T-cell (primary cell): ENCODE measurements at regions not wholly inside any gene's neighbourhood (a gene's known extent, or its start where the extent isn't known, plus 50 kb on each side); places are given as distances from the start of the nearest gene placed in this dataset.

Experiments used
- ATAC-seq, 4 experiments: fragments of 200-7000 bp in 3 of 4; fragments of 150-1000 bp in 1 of 4; cut with Tn5 transposase; replicated peaks in 1 of 4; 1 replicate in 3 of 4; 2 replicates in 1 of 4; pipeline ENCODE4 v1.10.0; 2021; ENCODE audit warnings: moderate library complexity in 3 of 4, mild to moderate bottlenecking in 2 of 4, moderate number of reproducible peaks in 1 of 4
- CTCF ChIA-PET, 2 donors: fragments of 300-600 bp; sonication (Branson Sonifier 250); formaldehyde crosslinking; loops; one replicate each; lab custom pipeline; 2022; ENCODE audit warnings: antibody characterized with exemption in 2 of 2; lab: Charles Lee
- POLR2A ChIA-PET, 2 donors: fragments of 300-600 bp; sonication (Branson Sonifier 250); formaldehyde crosslinking; loops; one replicate each; lab custom pipeline; 2022; ENCODE audit warnings: antibody characterized with exemption in 2 of 2; lab: Charles Lee
- DNase-seq, 35 experiments: peaks; one replicate each; pipeline versions ENCODE4 v3.0.0 to v3.0.0-alpha.2; 2013 to 2023
- H3K27ac ChIP-seq: one replicate; pipeline ENCODE4 v1.5.1; 2013; ENCODE audit warnings: low read length
- H3K27me3 ChIP-seq, 2 experiments: replicated peaks in 1 of 2; 1 replicate in 1 of 2; 2 replicates in 1 of 2; pipeline versions ENCODE4 v1.6.1 to v1.7.0; 2013; ENCODE audit warnings: low read length in 1 of 2, mixed read lengths in 1 of 2; ENCODE audit not compliant: control insufficient read depth in 2 of 2, insufficient read depth in 2 of 2; ENCODE audit errors: extremely low read depth in 1 of 2
- H3K36me3 ChIP-seq, 2 donors: 1 replicate in 1 of 2; 2 replicates in 1 of 2; pipeline versions ENCODE4 v1.6.1 to v1.7.0; 2013; ENCODE audit warnings: low read length in 1 of 2; ENCODE audit not compliant: control insufficient read depth in 2 of 2, insufficient read depth in 1 of 2; ENCODE audit errors: extremely low read depth in 1 of 2
- H3K4me1 ChIP-seq, 2 experiments: 1 replicate in 1 of 2; 2 replicates in 1 of 2; pipeline versions ENCODE4 v1.6.1 to v1.7.0; 2013; ENCODE audit warnings: low read length in 2 of 2, mixed read lengths in 1 of 2; ENCODE audit not compliant: insufficient read depth in 2 of 2, control insufficient read depth in 1 of 2; ENCODE audit errors: extremely low read depth in 1 of 2
- H3K4me3 ChIP-seq, 2 donors: 1 replicate in 1 of 2; 2 replicates in 1 of 2; pipeline versions ENCODE4 v1.5.1 to v1.7.0; 2013; ENCODE audit warnings: mild to moderate bottlenecking in 2 of 2, low read length in 1 of 2, moderate library complexity in 1 of 2; ENCODE audit not compliant: control insufficient read depth in 1 of 2; ENCODE audit errors: extremely low read depth in 1 of 2
- H3K9me3 ChIP-seq: 2 replicates; pipeline ENCODE4 v1.7.0; 2013
- H3K27ac Mint-ChIP-seq, 2 donors: one replicate each; pipeline ENCODE4 v1.8.0; 2020 to 2021; ENCODE audit warnings: mild to moderate bottlenecking in 2 of 2, mixed read lengths in 2 of 2
- H3K27me3 Mint-ChIP-seq, 2 donors: one replicate each; pipeline ENCODE4 v1.8.0; 2021 to 2022; ENCODE audit warnings: mixed read lengths in 2 of 2
- H3K36me3 Mint-ChIP-seq: one replicate; pipeline ENCODE4 v1.8.0; 2021; ENCODE audit warnings: mixed read lengths
- H3K4me1 Mint-ChIP-seq, 3 donors: one replicate each; pipeline ENCODE4 v1.8.0; 2020 to 2022; ENCODE audit warnings: mixed read lengths in 3 of 3, mild to moderate bottlenecking in 1 of 3
- H3K4me3 Mint-ChIP-seq, 3 donors: one replicate each; pipeline ENCODE4 v1.8.0; 2020 to 2022; ENCODE audit warnings: mild to moderate bottlenecking in 3 of 3, mixed read lengths in 3 of 3, moderate library complexity in 3 of 3
- H3K9me3 Mint-ChIP-seq, 3 donors: one replicate each; pipeline ENCODE4 v1.8.0; 2020 to 2022; ENCODE audit warnings: mixed read lengths in 3 of 3
- WGBS: methylation state at CpG from one replicate; pipeline ENCODE4 v1.1.5; 2013; ENCODE audit warnings: missing lambda C conversion rate; ENCODE audit not compliant: insufficient coverage; 5-methylcytosine and 5-hydroxymethylcytosine counted together

DNA sequence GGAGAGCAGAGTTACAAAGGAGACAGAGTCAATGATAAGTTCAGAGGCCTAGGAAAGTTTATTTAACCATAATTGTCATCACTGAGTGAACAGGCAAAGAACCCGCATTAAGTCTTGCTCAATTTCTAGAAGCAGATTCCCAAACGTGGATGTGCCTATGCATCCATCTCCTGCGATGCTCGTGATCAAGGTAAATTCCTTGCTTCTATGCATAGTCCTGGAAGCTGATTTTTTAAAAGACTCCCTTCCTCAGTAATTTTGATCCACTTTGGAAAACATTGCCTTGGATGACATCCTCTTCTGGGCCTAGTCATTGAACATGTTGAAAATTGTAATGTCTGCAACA is 116.4 kb downstream of the TNFSF18 start:
- no peak overlapping the region for H3K4me3 Mint-ChIP-seq
- CTCF ChIA-PET, result no interaction called here
- H3K4me1 Mint-ChIP-seq, result peaks cover 12 to 23% (median 19%) of the 10 kb centered on the region in 3 donors
- WGBS, result 95% methylated on average over 4 of the region's 4 CpGs
- DNase-seq, result no peak
- no peaks in the 10 kb centered on the region for H3K27me3 Mint-ChIP-seq
- POLR2A ChIA-PET, result no interaction called here
- no peaks in the 10 kb centered on the region for H3K9me3 ChIP-seq
- ATAC-seq, result no peak
- no peak overlapping the region for H3K4me3 ChIP-seq
- H3K36me3 ChIP-seq, result no peaks in the 10 kb centered on the region
- H3K36me3 Mint-ChIP-seq, result no peaks in the 10 kb centered on the region
- H3K27ac ChIP-seq, result no peak overlapping the region
- H3K4me1 ChIP-seq, result no peaks in the 10 kb centered on the region
- H3K9me3 Mint-ChIP-seq, result no peaks in the 10 kb centered on the region
- no peaks in the 10 kb centered on the region for H3K27me3 ChIP-seq
- peak overlapping the region; percentile 70 to 73 for H3K27ac Mint-ChIP-seq

DNA sequence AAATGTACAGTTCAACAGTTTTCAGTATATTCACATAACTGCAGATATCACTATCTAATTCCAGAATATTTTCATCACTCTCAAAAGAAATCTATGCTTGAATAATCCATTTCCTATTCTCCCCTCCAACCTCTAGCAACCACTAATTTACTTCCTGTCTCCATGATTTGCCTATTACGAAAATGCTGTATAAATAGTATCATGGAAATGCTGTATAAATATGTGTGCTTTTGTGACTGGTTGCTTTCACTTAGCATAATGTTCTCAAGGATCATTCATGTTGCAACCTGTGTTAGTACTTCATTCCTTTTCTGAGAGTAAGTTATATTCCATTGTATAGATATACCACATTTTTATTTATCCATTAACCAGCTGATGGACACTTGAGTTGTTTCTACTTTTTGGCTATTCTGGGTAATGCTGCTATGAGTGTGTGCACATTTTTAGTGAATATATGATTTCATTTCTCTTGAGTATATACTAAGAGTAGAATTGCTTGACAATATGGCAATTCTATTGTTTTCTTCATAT is 115.6 kb downstream of the TNFSF18 start:
- Histone ChIP-seq H3K36me3 (no peaks in the 10 kb centered on the region), H3K27ac (no peak overlapping the region), H3K4me3 (no peak overlapping the region), H3K9me3 (no peaks in the 10 kb centered on the region), H3K27me3 (no peaks in the 10 kb centered on the region), H3K4me1 (no peaks in the 10 kb centered on the region)
- no peaks in the 10 kb centered on the region for H3K36me3 Mint-ChIP-seq
- ChIA-PET CTCF (no interaction called here), POLR2A (no interaction called here)
- peaks cover 12 to 23% (median 19%) of the 10 kb centered on the region in 3 donors for H3K4me1 Mint-ChIP-seq
- H3K4me3 Mint-ChIP-seq, result no peak overlapping the region
- H3K27ac Mint-ChIP-seq, result no peak overlapping the region
- H3K9me3 Mint-ChIP-seq, result no peaks in the 10 kb centered on the region
- ATAC-seq, result no peak
- H3K27me3 Mint-ChIP-seq, result no peaks in the 10 kb centered on the region
- DNase-seq, result no peak
- no CpG with 5 or more reads among the region's 1 CpG for WGBS

DNA sequence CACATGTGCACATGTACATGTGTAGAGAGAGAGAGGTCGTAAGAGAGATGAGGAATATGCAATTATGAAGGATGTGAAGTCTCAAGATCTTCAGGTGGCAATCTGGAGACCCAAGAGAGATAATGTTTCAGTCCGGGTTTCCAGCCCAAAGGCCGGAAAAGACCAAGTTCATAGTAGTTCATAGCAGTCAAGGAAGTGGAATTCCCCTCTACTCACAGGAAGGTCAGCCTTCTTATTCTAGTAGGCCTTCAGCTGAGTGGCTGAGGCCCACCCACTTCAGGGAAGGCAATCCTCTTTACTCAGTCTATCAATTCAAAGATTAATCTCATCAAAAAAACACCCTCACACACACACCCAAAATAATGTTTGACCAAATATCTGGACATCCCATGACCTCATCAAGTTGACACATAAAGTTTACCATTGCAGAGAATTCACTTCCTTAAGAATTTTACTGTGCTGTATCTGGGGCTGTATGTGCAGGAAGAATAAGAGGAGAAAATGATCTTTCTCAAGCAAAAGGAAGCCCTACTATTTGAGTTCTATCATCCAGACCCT is 114.6 kb downstream of the TNFSF18 start:
- Histone ChIP-seq H3K9me3 (no peaks in the 10 kb centered on the region), H3K36me3 (no peaks in the 10 kb centered on the region), H3K27ac (no peak overlapping the region), H3K4me1 (no peaks in the 10 kb centered on the region), H3K4me3 (no peak overlapping the region), H3K27me3 (no peaks in the 10 kb centered on the region)
- no peaks in the 10 kb centered on the region for H3K27me3 Mint-ChIP-seq
- POLR2A ChIA-PET, result no interaction called here
- no peaks in the 10 kb centered on the region for H3K36me3 Mint-ChIP-seq
- H3K4me3 Mint-ChIP-seq, result no peak overlapping the region
- H3K4me1 Mint-ChIP-seq, result peaks cover 12 to 23% (median 19%) of the 10 kb centered on the region in 3 donors
- no peak for DNase-seq
- H3K9me3 Mint-ChIP-seq, result no peaks in the 10 kb centered on the region
- H3K27ac Mint-ChIP-seq, result no peak overlapping the region
- CTCF ChIA-PET, result no interaction called here
- ATAC-seq, result no peak
- no CpG with 5 or more reads among the region's 3 CpGs for WGBS

DNA sequence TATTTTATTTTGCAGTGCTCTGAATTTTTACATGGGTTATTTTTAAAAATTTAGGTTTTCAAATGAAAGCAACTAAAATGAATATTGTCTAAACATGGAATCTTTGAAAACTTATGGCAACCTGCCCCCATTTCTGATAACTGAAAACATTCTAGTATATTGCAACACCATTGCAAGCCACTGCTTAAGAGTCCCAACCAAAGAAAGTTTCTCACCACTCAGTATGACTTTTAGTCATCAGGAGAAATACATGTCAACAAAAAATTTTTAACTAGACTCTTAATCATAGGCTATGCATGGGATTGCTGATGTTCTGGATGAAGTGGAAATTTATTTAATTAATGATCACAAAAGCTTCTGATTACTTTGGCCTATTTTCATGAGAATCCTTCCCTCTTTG is 112.1 kb downstream of the TNFSF18 start:
- no peaks in the 10 kb centered on the region for H3K9me3 ChIP-seq
- no peaks in the 10 kb centered on the region for H3K27me3 Mint-ChIP-seq
- no peaks in the 10 kb centered on the region for H3K4me1 ChIP-seq
- no peak overlapping the region for H3K4me3 ChIP-seq
- H3K27me3 ChIP-seq, result no peaks in the 10 kb centered on the region
- no peaks in the 10 kb centered on the region for H3K36me3 Mint-ChIP-seq
- H3K4me1 Mint-ChIP-seq, result peaks cover 10 to 14% (median 13%) of the 10 kb centered on the region in 3 donors
- no peak for ATAC-seq
- H3K27ac ChIP-seq, result no peak overlapping the region
- no peak overlapping the region for H3K4me3 Mint-ChIP-seq
- no peaks in the 10 kb centered on the region for H3K36me3 ChIP-seq
- DNase-seq, result no peak
- ChIA-PET CTCF (no interaction called here), POLR2A (no interaction called here)
- H3K9me3 Mint-ChIP-seq, result peaks cover 0 to 7% (median 3%) of the 10 kb centered on the region in 3 donors
- no peak overlapping the region for H3K27ac Mint-ChIP-seq

DNA sequence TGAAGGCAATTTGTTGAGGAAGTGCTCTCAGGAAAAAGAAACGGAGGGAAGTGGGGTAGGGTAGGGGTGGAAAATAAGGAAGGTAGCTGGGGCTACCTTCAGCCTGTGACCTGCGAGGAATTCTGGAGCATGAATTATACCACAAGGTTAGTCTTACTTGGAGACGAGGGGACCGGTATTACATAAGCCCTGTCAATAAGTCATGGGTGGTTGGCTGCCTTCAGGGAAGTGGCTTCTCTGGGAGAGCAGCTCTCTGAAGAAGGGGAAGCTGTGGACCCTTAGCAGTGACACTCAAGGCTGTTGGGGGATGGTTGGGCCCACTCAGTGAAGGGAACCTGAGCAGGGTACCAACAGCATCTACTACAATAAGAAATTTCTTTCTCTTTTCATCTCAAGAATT is 111.3 kb downstream of the TNFSF18 start:
- WGBS, result 95% methylated on average over 4 of the region's 4 CpGs
- H3K27ac Mint-ChIP-seq, result no peak overlapping the region
- no peak overlapping the region for H3K27ac ChIP-seq
- H3K4me3 Mint-ChIP-seq, result no peak overlapping the region
- no peaks in the 10 kb centered on the region for H3K4me1 ChIP-seq
- ChIA-PET POLR2A (interaction anchor here in 1 of 2 donors (0.6 kb wide), 1 partner anchor 94 kb away, joined by 3 read pairs; no protein-coding TSS in a partner anchor), CTCF (no interaction called here)
- peaks cover 0 to 7% (median 3%) of the 10 kb centered on the region in 3 donors for H3K9me3 Mint-ChIP-seq
- no peak overlapping the region for H3K4me3 ChIP-seq
- H3K36me3 Mint-ChIP-seq, result no peaks in the 10 kb centered on the region
- H3K4me1 Mint-ChIP-seq, result peaks cover 2 to 7% (median 5%) of the 10 kb centered on the region in 3 donors
- no peaks in the 10 kb centered on the region for H3K36me3 ChIP-seq
- no peaks in the 10 kb centered on the region for H3K27me3 Mint-ChIP-seq
- no peaks in the 10 kb centered on the region for H3K27me3 ChIP-seq
- DNase-seq (no peak), ATAC-seq (no peak)
- H3K9me3 ChIP-seq, result no peaks in the 10 kb centered on the region

DNA sequence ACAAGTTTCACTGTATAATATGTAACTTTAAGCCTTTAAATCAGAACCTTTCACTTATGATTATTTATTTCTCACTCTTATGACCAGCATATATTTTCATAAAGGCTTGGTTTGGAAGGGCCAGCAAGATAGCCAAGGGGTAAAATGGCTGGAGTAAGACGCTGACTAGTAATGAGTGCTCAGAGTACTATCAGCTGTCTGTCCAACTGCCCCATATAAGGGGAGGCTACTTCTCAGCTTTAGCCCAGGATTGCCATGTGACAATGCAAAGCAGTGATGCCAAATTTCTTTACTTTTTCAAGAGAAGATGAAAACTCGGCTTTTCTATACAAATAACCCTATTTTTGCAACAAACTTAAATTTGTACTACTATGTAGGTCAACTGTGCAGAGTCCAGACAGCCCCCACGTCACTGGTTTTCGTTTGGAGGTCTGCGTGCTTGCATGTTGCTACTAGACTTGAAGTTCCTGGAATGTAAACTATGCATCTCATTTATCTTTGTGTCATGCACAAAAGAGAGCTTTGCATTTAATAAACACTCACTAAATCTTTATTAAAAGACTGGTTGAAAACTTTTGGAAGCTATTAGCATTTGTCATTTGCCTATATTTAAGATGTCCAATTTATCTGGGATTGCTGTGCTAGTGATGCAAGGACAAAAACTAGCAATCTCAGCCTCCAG is 110.4 kb downstream of the TNFSF18 start:
- ChIA-PET POLR2A (interaction anchor here in 1 of 2 donors (0.6 kb wide), 1 partner anchor 95 kb away, joined by 3 read pairs; no protein-coding TSS in a partner anchor), CTCF (no interaction called here)
- no peak overlapping the region for H3K27ac Mint-ChIP-seq
- Histone ChIP-seq H3K36me3 (no peaks in the 10 kb centered on the region), H3K4me3 (no peak overlapping the region), H3K27me3 (no peaks in the 10 kb centered on the region), H3K27ac (no peak overlapping the region), H3K4me1 (no peaks in the 10 kb centered on the region), H3K9me3 (no peaks in the 10 kb centered on the region)
- H3K9me3 Mint-ChIP-seq, result peaks cover 0 to 7% (median 3%) of the 10 kb centered on the region in 3 donors
- ATAC-seq, result no peak
- no peaks in the 10 kb centered on the region for H3K27me3 Mint-ChIP-seq
- DNase-seq, result no peak
- H3K36me3 Mint-ChIP-seq, result no peaks in the 10 kb centered on the region
- H3K4me1 Mint-ChIP-seq, result no peaks in the 10 kb centered on the region
- H3K4me3 Mint-ChIP-seq, result no peak overlapping the region
- WGBS, result 50% methylated on average over 1 of the region's 5 CpGs
